ENCODE measurements at regions not wholly inside any gene's neighbourhood (a gene's known extent, or its start where the extent isn't known, plus 50 kb on each side); places are given as distances from the start of the nearest gene placed in this dataset.

DNA sequence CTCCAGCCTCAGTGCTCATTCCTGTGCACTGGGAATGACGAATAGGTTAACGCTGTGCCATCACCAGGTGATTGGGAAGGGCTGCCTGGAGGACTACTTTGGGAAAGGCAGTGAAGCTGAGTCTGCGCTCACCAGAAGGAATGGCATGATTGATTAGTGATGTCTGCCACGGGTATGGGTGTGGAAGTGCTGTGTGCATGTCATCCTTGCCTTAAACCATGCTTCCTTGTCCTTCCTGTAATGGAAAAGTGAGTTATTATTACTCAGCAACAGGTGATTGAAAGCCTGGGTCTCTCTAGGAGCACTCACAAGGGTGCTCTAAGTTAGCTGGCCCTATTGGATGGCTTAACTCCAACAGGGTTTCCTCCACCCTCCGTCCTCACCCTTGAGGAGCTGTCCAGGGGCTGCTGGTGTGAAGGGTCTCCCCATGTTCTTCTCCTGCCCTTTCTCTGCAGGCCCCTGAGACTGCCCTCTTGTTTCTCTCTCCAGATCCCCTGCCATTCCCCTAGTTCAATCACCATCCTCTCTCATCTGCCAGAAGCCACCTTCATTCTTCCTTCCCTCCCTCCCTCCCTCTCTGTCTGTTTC, 121.9 kb upstream of the NECTIN1 start:
- peaks cover 4% of the 10 kb centered on the region for H3K9me3 ChIP-seq (ENCODE audit: low read length)
- no peak overlapping the region for H3K27ac ChIP-seq (ENCODE audit: low read length)
- no peak overlapping the region for H3K4me2 ChIP-seq (ENCODE audit: low read length)
- no peaks in the 10 kb centered on the region for H3K36me3 ChIP-seq (ENCODE audit: insufficient read depth, low read length)
- no peak overlapping the region for H3K9ac ChIP-seq (ENCODE audit: low read length)
- no peaks in the 10 kb centered on the region for H3K9me2 ChIP-seq (ENCODE audit: insufficient read depth, low read length)
- no peak overlapping the region for H3K4me3 ChIP-seq (ENCODE audit: low read length)
- TF ChIP-seq MXI1 (conservative IDR thresholded peaks at IDR 0.05; ENCODE audit: poor library complexity, severe bottlenecking) = no peak
- no peak for TF ChIP-seq SMC3 (conservative IDR thresholded peaks at IDR 0.05; ENCODE audit: poor library complexity)
- TF ChIP-seq, protein P1, sequence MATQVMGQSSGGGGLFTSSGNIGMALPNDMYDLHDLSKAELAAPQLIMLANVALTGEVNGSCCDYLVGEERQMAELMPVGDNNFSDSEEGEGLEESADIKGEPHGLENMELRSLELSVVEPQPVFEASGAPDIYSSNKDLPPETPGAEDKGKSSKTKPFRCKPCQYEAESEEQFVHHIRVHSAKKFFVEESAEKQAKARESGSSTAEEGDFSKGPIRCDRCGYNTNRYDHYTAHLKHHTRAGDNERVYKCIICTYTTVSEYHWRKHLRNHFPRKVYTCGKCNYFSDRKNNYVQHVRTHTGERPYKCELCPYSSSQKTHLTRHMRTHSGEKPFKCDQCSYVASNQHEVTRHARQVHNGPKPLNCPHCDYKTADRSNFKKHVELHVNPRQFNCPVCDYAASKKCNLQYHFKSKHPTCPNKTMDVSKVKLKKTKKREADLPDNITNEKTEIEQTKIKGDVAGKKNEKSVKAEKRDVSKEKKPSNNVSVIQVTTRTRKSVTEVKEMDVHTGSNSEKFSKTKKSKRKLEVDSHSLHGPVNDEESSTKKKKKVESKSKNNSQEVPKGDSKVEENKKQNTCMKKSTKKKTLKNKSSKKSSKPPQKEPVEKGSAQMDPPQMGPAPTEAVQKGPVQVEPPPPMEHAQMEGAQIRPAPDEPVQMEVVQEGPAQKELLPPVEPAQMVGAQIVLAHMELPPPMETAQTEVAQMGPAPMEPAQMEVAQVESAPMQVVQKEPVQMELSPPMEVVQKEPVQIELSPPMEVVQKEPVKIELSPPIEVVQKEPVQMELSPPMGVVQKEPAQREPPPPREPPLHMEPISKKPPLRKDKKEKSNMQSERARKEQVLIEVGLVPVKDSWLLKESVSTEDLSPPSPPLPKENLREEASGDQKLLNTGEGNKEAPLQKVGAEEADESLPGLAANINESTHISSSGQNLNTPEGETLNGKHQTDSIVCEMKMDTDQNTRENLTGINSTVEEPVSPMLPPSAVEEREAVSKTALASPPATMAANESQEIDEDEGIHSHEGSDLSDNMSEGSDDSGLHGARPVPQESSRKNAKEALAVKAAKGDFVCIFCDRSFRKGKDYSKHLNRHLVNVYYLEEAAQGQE (IDR thresholded peaks at IDR 0.05; ENCODE audit: borderline replicate concordance) = no peak
- no peaks in the 10 kb centered on the region for H4K20me1 ChIP-seq (ENCODE audit: insufficient read depth)
- no peaks in the 10 kb centered on the region for H3K79me2 ChIP-seq (replicated peaks; ENCODE audit: insufficient read depth, low read length)
- no peaks in the 10 kb centered on the region for H3K27me3 ChIP-seq (ENCODE audit: insufficient read depth, low read depth, low read length)
- H3F3A ChIP-seq (ENCODE audit: insufficient read depth, low read length, poor library complexity, severe bottlenecking) = no peaks in the 10 kb centered on the region
- no peak overlapping the region for H2AFZ ChIP-seq (ENCODE audit: low read depth, low read length)

DNA sequence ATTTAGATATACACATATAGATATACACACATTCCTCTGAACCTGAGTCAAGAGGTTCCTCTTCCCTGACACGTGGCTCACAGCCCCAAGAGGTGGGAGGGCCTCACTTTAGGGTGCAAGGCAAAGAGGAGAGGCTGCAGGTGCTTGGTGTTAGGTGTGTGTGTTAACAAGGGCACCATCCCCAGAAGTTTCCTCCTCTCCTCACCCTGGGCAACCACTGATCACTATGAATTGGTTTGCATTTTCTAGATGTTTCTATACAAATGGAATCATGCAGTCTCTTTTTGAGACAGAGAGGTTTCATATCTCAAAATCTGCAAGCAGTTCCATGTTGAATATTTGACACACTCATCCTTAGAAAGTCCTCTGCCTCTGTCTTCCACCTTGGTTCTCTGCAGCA, 120.9 kb upstream of the NECTIN1 start:
- no peak overlapping the region for H3K9ac ChIP-seq (ENCODE audit: low read length)
- H3K27ac ChIP-seq (ENCODE audit: low read length) = no peak overlapping the region
- no peaks in the 10 kb centered on the region for H4K20me1 ChIP-seq (ENCODE audit: insufficient read depth)
- H3K4me2 ChIP-seq (ENCODE audit: low read length) = no peak overlapping the region
- H3F3A ChIP-seq (ENCODE audit: insufficient read depth, low read length, poor library complexity, severe bottlenecking) = no peaks in the 10 kb centered on the region
- H3K9me2 ChIP-seq (ENCODE audit: insufficient read depth, low read length) = no peaks in the 10 kb centered on the region
- no peak overlapping the region for H2AFZ ChIP-seq (ENCODE audit: low read depth, low read length)
- no peaks in the 10 kb centered on the region for H3K27me3 ChIP-seq (ENCODE audit: insufficient read depth, low read depth, low read length)
- peaks cover 4% of the 10 kb centered on the region for H3K9me3 ChIP-seq (ENCODE audit: low read length)
- H3K36me3 ChIP-seq (ENCODE audit: insufficient read depth, low read length) = no peaks in the 10 kb centered on the region
- TF ChIP-seq, protein P1 (IDR thresholded peaks at IDR 0.05; ENCODE audit: borderline replicate concordance) = no peak
- TF ChIP-seq RAD21 (conservative IDR thresholded peaks at IDR 0.05) = no peak
- TF ChIP-seq EZH2 (IDR thresholded peaks at IDR 0.05; ENCODE audit: borderline replicate concordance, insufficient read depth, low read length, poor library complexity, severe bottlenecking) = no peak
- no peak for TF ChIP-seq POLR2AphosphoS5 (IDR thresholded peaks at IDR 0.05)
- no peak for TF ChIP-seq EP300 (conservative IDR thresholded peaks at IDR 0.05; ENCODE audit: poor library complexity, severe bottlenecking)
- no peak overlapping the region for H3K4me3 ChIP-seq (ENCODE audit: low read length)
- H3K79me2 ChIP-seq (replicated peaks; ENCODE audit: insufficient read depth, low read length) = no peaks in the 10 kb centered on the region
